Fibroblast of the aortic adventitia (primary cell): ENCODE measurements at regions not wholly inside any gene's neighbourhood (a gene's known extent, or its start where the extent isn't known, plus 50 kb on each side); places are given as distances from the start of the nearest gene placed in this dataset.

ENCODE experiments used
- DNase-seq: peaks from one replicate; pipeline ENCODE4 v3.0.0-alpha.2; 2010; ENCODE audit warnings: low read depth
- H3K4me3 ChIP-seq: 2 replicates; pipeline ENCODE4 v1.5.1; 2011; ENCODE audit warnings: low read depth, mild to moderate bottlenecking, control low read depth, low read length, moderate library complexity
- TF ChIP-seq, protein P1 (sequence below): IDR thresholded peaks from 2 replicates; pipeline ENCODE4 v1.5.1; 2011; ENCODE audit warnings: mild to moderate bottlenecking, low read length, control low read depth, inconsistent platforms; ENCODE audit not compliant: insufficient read depth

DNA sequence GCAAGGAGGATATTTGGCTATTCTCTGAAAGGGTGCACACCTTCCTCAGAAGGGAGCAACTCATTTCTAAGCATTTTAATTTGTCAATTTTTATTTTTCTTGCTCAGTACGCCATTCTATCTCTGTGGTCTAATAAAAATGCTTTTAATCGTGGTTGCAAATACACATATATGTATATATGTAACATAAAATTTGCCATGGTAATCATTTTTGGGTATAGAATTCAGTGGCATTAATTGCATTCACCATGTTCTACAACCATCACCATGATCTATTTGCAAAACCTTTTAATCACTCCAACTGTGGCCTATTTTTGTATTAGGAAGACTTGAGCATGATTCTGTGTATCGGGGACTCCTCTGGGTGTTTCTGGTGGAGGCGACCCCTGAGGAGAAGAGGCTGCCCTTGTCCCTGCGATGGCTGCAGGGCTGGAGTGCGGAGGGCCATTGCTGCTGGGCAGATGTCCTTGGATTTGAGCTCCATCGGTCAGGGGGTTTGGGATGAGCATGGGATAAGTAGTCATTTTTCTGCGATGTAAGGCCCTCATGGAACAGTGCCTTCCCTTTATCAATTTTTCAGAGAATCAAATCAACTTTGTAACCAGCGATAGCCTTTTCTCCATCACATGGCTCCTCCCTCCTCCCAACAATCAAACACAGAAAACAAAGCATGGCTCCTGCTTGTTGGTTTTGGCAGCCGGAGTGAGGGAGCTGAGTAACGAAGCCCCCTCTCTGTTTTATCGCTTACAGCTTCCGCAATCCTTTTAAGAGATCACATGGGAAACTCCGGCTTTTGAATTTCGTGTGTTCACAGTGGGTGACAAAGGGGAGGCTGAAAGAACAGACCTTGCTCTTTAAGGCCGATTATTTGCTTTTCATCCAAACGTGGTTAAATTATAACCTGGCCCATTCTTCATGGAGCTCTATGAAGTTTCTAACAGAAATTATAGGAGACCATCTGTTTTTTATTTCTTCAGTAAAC is 187.3 kb downstream of the TENT4A start:
- no peak overlapping the region for H3K4me3 ChIP-seq
- TF ChIP-seq, protein P1, sequence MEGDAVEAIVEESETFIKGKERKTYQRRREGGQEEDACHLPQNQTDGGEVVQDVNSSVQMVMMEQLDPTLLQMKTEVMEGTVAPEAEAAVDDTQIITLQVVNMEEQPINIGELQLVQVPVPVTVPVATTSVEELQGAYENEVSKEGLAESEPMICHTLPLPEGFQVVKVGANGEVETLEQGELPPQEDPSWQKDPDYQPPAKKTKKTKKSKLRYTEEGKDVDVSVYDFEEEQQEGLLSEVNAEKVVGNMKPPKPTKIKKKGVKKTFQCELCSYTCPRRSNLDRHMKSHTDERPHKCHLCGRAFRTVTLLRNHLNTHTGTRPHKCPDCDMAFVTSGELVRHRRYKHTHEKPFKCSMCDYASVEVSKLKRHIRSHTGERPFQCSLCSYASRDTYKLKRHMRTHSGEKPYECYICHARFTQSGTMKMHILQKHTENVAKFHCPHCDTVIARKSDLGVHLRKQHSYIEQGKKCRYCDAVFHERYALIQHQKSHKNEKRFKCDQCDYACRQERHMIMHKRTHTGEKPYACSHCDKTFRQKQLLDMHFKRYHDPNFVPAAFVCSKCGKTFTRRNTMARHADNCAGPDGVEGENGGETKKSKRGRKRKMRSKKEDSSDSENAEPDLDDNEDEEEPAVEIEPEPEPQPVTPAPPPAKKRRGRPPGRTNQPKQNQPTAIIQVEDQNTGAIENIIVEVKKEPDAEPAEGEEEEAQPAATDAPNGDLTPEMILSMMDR, result no peak
- DNase-seq, result no peak

DNA sequence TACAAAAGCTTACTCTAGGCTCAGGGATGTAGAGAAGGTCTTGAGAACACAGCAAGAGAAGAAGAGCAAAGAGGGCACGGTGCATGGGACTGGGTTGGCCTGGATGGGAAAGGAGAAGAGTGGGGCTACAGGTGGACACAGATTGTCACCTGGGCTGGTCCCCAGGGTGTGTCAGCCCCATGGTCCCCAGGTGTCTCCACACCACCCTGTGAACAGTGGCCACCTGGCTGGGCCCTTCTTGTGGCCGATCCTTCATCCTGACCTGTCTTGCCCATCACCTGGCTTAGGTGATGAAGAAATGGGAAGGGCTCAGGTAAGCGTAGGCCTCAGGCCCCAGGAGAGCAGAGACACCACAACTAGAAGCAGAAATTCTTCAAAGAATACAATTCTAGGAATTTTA is 188.9 kb downstream of the TENT4A start:
- DNase-seq, result no peak
- TF ChIP-seq, protein P1, result no peak
- no peak overlapping the region for H3K4me3 ChIP-seq

DNA sequence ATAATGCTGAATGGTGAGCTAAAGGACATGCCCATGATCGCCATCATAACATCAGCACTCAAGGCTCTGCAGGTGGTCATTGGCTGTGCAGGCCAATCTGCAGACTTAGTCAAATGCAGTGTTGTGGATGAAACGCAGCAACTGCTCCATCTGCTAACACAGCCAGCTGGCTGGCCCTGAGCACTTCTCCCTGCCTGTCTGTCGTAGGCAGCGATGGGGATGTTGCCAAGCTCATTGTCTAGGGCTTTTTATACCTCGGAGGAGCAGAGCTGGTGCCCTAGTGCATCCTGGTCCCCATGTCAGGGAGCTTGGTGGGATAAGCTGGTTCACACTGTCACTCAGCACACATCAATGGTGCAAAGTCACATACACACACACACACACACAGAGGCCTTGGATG is 189.4 kb downstream of the TENT4A start:
- TF ChIP-seq, protein P1, result no peak
- no peak for DNase-seq
- H3K4me3 ChIP-seq, result no peak overlapping the region

DNA sequence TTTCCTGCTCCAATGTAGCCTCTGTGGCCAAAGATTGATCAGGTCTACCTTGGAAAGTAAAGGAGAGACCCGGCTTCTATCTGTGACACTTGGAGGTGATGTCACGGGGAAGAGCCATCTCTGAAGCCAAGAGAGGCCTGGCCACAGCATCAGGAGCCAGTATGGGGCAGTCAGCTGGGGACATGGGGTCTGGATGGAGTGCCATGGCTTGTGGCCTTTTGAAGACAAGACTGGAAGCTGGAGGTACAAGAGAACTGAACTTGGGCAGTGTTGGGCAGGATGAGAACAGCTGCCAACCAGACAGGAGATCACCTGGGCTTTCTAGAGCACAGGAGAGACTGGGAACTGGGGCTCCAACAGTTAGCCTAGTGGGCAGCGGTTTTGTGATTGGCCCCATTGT is 190.7 kb downstream of the TENT4A start:
- no peak for DNase-seq
- no peak overlapping the region for H3K4me3 ChIP-seq
- TF ChIP-seq, protein P1, result no peak

DNA sequence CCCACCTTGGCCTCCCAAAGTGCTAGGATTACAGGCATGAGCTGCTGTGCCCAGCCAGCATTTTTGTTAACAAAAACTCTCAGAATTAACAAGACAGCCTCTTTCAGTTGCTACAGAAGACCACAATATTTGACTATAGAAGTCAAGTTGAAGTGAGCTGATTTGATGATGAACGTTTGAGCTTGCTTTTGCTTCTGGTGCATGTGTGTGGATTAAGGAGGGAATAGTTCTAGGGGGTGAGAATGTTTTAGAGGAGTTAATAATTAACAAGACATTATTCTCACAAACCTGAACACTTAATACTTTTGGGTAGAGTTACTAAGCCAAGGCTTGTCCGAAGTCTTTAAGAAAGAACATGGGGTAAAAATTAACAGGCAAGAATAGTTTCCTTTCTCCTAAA is 191.6 kb downstream of the TENT4A start:
- TF ChIP-seq, protein P1, result no peak
- no peak for DNase-seq
- H3K4me3 ChIP-seq, result no peak overlapping the region

DNA sequence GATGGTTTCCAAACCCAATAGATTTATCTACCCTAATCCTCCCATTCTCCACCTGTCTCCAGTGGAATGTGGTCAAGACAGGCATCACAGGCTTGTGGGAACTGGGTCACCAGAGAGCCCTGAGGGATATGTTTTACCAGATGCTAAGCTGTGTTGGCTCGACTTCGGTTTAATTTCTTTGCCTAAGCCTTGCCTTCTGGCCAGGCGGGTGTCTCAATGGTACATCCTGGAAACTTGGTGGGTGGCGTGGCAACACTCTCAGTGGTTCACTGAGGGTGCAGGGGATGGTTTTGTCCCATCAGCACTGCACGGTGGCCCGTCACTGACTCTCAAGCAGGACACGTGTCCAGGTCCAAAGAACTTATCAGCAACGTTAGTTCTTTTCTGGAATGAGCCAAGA is 192.2 kb downstream of the TENT4A start:
- DNase-seq, result no peak
- H3K4me3 ChIP-seq, result no peak overlapping the region
- TF ChIP-seq, protein P1, result no peak
